ENCODE measurements at regions not wholly inside any gene's neighbourhood (a gene's known extent, or its start where the extent isn't known, plus 50 kb on each side); places are given as distances from the start of the nearest gene placed in this dataset.

DNA sequence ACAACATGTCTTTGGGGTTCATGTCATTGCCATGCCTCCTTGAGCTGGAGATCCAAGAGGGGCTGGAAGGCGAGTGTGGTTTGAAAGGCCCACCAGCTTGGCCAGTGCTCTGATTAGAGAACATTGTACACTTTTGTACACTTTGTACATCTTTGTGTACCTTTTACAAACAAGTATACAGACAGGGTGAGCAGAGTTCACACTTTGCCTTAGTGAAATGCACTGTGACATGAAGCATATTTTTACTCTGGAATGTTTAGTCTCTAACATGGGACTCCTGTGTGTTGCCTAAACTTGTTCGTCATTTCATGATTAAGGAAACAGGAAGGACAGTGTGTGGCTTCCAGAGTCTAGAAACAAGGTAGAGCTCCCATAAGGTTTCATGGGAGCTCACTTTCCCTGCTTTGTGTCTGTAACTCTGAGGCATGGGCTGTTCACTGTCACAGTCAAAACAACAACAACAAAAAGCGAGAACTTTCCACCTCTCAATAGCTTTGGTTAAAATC lies 225.8 kb upstream of the SOX4 start:
- no peak for TF ChIP-seq POLR2A (IDR thresholded peaks at IDR 0.05)
- TF ChIP-seq, protein P1, sequence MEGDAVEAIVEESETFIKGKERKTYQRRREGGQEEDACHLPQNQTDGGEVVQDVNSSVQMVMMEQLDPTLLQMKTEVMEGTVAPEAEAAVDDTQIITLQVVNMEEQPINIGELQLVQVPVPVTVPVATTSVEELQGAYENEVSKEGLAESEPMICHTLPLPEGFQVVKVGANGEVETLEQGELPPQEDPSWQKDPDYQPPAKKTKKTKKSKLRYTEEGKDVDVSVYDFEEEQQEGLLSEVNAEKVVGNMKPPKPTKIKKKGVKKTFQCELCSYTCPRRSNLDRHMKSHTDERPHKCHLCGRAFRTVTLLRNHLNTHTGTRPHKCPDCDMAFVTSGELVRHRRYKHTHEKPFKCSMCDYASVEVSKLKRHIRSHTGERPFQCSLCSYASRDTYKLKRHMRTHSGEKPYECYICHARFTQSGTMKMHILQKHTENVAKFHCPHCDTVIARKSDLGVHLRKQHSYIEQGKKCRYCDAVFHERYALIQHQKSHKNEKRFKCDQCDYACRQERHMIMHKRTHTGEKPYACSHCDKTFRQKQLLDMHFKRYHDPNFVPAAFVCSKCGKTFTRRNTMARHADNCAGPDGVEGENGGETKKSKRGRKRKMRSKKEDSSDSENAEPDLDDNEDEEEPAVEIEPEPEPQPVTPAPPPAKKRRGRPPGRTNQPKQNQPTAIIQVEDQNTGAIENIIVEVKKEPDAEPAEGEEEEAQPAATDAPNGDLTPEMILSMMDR (IDR thresholded peaks at IDR 0.05) = no peak
- no peak for TF ChIP-seq POLR2AphosphoS5 (IDR thresholded peaks at IDR 0.05)
